HG03135 (cell line): ENCODE measurements at regions not wholly inside any gene's neighbourhood (a gene's known extent, or its start where the extent isn't known, plus 50 kb on each side); places are given as distances from the start of the nearest gene placed in this dataset.

Experiments used
- ATAC-seq: cut with Tn5 transposase; IDR thresholded peaks from one replicate; pipeline ENCODE4 v1.9.1; 2021; ENCODE audit warnings: mild to moderate bottlenecking, moderate library complexity; ENCODE audit not compliant: unreplicated experiment

DNA sequence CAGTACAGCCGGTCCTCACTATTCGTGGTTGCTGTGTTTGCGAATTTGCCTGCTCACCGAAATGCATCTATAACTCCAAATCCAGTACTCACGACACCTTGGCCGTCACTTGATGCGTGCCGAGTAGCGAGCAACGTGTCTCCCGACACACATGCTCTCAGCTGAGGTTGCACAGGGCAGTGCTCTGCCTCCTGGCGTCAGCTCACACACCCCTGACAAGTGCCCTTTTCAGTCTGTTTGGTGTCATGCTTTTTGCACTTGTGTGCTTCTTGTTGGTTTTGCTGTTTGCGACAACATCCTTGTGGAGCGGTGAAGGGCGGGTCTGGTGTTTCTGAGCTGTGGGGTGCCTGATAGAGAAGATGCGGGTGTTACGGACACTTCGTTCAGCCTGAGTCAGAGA is 110.4 kb upstream of the RFLNA start:
- ATAC-seq = no peak

DNA sequence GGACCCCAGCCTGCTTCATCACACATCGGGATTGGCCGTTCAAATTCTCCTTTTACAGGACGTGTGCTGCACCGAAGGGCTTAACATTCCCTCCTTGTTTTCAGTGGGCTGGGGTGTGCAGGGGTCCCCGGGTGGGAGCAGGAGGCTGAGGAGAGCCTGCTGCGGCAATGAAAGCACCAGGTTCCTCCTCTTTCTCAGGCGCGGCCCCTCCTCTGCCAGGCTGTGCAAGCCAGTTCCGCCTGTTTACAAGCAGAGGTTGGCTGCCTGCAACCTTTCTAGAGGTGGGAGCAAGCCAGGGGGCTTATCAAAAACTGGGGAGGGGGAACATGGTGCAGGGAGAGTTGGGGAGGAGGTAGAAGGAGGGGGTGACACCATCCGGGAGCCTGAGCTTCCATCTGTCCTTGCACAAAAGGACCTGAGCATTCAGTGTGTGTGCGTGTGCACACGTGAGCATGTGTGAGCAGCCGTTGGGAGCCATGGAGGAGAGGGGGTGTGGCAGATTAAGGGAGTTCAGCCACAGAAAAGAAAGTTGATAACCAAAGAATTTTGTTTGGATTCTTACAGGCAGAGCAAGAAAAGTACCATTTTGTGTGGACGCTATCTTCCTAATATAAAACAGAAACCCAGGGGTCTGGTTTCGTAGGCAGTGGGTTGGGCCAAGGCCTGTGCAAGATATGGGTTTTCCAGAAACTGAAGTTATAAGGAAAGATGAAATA is 108.8 kb upstream of the RFLNA start:
- no peak for ATAC-seq

DNA sequence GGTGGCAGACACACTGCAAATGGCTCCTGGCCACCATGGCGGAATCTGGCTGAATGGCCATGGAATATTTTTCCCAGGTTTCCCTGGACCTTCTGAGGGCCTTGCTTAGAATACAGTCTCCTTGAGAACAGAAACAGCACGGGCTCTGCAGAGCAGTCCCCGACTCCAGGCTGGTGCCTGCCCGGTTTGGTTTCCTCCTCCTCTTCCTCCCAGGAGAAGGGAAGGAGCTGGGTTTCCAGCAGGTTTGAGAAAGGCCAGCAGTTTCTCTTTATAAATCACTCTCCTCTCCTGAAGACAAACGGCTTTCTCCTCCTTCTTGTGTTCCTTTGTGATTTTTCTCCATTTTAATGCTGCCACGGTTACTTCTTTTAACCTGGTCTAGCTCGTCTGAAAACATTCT is 106.8 kb upstream of the RFLNA start:
- ATAC-seq = no peak

DNA sequence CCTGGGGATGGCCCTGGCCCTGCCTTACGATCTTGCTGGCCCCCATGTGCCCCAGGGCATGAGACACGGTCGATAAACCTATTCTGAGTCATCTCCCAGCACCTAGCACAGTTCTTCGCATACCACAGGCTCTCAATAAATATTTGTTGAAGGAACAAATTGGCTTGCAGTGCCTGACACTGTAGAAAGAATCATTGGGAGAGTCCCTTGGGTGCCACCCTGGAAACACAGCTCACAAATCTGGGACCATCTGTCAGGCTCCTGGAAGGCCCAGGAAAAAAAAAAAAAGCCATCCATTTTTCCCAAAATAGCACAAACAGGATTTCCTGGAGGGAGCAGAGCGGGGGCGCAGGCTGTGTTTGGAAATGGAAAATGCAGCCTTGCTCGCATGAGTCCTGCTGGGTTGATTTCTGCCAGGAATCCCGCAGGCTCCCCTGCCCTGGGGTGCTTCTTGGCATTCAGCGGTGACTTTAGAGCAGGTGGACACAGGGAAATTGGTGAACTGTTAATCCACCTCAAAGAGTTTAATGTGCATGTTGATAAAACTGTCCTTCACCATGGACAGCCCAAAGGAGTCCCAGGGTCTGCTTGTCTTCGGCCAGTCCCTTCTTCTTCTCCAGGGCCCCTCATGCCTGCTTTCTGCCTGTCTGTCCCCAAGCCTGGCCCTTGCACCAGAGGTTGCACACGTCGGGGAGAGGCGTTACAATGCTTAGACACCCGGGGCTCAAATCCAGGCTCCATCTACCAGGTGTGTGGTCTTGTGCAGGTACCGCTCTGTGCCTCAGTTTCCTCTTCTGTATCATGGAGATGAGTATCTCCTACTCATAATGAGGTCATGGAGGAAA is 106.1 kb upstream of the RFLNA start:
- no peak for ATAC-seq

DNA sequence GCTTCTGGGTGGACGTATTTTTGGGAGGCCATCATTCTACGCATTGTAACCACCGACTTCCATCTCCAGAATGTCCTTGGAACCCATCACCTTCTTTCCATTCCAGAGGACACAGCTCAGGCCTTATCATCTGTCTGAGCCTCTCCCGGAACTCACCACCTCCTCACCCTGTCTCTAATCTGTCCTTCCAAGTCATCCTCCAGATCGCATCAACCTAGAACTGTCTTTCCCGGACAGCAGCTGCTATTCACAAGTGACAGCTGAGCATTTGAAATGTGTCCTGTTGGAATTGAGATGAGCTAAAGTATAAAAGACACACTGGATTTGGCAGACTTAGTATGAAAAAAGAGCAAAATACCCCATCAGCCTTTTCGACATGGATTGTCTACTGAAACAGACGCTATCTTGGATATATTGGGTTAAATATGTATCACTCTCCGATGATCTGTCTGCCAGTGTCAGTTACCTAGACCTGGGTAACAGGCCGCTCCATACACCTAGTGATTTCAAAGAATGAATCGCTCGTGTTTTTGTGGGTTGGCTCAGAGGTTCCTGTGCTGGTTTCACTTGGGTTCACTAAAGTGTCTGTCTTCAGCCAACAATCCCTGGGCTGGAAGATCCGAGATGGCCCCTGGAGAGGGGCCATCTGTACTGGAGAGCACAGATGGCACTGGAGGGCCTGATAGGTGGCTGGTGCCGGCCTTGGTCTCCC is 104.4 kb upstream of the RFLNA start:
- ATAC-seq = no peak

DNA sequence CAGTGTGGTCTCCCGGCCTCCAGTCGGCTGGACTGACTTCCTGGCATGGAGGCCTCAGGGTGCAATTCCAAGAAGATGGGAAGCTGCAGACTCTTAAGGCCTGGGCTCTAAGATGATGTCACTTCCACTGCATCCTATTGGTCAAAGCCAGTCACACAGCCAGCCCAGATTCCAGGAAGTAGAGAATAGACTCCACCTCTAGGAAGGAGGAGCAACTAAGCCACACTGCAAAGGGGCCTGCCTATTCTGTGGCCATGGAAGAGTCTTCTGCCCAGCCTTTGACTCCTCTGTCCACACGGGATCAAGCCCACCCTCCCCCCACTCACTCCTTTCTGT is 103.9 kb upstream of the RFLNA start:
- ATAC-seq = no peak

DNA sequence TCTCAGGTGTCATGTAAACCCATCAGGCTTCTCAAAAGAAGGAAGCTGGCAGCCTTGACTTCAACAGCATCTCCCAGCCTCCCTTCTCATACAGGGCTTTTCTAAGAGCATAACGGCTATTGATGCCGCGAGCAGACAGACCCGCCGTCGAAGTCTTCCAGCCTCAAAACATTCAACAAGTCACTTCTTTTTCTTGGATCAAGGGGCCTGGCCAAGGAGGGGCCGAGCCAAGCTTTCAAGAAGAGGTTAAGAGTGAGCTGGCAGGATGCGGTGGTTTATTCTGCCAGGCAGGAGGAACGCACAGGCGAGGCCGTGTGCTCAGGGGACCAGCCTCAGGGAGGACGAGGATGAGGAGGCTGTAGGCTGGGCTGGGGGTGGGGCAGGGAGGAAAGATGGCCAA is 102.9 kb upstream of the RFLNA start:
- ATAC-seq = no peak

DNA sequence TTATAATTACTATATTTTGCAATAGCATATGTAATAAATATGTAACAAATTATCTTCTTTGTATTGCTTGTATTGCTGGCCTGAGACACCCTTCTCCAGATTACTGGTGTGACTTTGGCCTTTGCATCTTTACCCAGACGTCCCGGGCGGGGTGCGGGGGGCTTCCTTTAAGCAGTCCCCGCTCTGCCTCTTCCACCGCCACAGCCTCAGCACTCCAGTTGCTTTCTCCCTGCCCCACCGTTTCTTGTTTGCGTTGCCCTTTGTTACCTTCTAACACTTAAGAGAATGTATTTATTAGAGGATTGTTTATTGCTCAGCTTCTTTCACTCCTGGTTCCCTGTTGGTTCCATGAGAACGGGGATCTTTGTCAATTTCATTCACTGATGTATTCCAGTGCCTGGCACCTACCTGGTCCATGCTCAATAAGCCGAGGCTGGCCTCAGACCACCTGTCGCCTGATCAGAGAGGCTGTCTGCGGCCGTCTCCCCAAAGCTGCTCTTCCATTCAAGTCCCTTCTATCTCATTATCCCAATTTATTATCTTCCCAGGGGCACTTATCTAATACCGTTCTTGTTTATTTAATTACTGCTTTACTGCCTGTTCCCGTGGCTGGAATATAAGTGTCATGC is 100.5 kb upstream of the RFLNA start:
- ATAC-seq = no peak

DNA sequence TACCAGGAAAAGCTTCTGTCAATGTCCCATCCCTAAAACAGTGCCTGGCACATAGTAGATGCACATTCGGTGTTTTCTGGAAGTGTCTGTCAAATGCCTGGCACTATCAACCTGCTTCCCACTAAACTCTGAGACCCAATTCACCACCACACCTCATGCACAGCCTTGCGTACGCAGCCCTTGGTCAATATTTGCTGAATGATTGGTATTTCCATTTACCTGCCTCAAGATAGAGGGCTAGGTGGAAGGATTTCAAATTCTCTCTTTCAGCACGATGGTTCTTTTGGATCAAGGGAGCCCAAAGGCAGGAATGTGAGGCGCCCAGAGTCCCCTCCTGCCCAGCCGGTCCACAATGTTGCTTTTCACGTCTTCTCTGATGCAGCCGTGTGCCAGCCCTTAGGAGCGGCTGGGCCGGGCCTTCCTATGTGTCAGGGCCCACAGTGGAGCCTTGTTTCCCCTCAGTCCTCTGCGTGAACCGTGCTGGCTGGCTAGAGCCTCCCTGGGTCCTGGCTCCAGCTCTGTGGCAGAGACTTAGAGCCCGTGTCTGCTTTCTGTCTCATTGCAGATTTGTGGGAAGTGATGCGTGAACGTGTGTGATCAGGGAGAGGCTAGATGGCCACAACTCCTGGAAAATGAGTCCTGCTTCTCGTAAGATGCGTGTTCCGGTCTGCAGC is 99.9 kb upstream of the RFLNA start:
- ATAC-seq = no peak

DNA sequence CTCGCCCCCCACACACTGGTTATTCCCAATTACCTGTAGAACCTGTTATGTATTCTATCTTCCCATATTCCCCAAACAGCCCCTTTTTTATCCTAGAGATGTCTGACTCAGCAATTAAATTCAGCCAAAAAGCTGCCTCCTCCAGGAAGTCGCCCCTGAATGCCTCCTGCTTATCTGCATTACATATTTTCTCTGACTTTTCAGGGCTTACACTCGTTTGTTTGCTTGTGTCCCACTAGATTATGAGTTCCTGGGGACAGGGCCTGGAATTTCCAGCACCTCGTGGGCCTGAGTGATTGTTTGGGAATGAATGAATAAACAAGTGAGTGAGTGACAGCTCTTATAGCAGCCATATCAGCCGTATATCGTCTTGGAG is 99.3 kb upstream of the RFLNA start:
- no peak for ATAC-seq

DNA sequence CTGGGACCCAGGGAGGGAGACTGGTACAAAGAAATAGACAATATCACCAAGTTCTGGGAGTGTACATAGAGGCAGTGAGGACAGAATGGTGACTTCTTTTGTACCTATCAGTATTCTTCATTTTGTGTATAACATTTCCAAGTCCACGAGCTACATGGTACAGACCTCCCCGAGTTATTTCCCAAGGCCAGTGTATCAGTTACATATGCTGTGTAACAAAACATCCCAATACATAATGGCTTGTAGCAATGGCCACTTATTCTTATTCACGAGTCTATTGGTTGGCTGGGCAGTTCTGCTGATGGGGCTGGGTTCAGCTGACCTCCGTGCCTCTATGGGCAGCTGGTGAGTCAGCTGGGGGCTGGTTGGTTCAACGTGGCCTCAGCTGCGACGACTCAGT is 98.7 kb upstream of the RFLNA start:
- ATAC-seq = no peak

DNA sequence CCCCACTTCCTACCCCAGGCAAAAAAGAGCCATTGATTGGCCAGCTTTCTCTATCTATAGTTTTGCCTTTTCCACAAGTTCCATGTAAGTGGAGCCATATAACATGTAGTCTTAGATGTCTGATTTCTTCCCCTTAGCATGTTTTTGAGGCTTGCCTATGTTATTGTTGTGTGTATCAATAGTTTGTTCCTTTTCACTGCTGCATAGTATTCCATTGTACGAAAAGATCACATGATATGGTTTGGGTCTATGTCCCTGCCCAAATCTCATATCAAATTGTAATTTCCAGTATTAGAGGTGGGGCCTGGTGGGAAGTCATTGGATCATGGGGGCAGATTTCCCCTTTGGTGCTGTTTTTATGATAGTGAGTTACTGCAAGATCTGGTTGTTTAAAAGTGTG is 93.6 kb upstream of the RFLNA start:
- no peak for ATAC-seq

DNA sequence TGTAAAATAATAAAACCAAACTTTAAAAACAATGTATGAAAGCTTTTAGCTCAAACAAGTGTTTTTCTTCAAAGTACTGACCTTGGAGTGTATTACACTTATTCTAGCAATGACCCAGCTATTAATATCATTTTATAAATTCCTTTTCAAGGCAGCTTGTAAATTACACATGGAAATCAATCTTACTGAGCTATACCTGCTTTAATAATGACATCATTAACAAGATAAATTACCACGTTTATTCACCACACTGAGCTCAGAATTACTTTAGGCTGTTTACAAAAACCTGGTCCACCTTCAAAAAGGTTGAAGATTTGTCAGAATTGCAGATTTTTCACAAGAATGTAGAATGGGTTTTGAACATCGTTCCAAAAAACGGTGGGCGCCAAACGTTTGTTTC is 91.7 kb upstream of the RFLNA start:
- no peak for ATAC-seq

DNA sequence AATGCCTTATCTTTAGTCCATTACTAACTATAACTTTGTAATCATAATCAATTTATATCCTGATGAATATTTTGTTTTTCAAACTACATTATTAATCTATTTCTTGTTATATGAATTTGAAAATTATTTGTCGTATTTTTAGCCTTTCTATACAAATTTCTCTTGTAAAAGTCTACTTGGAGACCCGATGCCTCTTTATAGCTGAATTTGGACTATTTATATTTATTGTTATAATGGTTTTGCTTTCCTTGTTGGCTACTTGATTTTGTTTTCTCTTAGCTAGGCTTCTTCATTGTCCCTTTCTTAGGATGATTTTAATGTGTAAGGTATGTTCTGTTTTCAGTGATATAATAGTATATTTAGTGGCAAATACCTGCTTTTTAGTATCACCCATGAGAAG is 89.5 kb upstream of the RFLNA start:
- ATAC-seq = no peak

DNA sequence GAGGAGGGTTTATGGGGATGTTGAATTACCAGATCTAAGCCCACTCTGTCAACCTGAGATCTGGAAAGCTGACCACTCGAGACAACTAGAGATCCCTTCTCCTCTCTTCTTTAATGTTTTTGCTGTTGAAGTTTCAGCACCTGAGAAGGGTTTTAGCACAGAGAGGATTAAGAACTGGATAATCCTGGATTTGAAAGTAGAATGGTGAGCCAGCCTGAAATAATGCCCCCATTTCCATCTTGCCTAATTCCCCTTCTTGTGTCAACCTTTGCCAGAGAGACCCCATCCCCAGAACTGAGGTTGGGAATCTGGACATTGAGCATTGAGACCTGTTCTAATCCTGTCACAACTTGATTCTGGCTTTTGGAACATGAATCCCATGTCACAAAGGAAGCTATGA is 87.8 kb upstream of the RFLNA start:
- no peak for ATAC-seq

DNA sequence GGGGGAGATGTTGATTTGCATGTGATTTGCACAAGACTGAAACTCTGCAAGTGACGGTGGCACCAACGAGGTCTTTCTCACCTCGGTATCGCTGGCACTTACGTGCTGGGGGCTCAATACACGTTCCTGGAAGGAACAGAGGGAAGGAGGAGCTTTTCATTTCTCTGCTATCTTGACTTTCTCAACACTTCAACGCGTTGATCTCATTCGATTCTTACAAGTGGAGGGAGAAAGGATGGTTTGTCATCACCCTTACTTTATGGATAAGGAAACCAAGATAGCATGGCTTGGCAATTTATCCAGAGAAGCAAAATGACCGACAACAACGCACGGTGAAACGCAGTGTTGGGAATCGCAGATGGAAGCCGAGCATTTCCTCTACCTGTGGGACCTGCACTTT is 87.3 kb upstream of the RFLNA start:
- ATAC-seq = no peak

DNA sequence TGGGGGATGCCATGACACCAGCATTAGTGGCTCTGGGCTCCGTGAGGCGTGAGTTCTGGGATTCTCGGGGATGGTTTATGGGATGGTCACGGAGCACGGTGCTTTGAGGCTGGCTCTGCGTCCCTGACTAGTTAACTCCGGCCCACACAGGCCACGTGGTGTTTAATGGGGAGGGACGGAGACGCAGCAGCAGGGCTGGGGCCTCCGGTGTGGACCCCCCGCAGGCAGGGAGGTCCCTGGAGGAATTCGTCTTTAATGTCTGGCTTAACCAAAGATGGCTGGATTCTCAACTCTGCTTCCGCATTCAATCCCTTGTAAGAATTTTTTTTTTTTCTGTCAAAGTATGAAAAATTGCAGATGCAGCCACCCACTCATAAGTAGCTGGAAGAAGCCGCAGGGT is 86.4 kb upstream of the RFLNA start:
- no peak for ATAC-seq

DNA sequence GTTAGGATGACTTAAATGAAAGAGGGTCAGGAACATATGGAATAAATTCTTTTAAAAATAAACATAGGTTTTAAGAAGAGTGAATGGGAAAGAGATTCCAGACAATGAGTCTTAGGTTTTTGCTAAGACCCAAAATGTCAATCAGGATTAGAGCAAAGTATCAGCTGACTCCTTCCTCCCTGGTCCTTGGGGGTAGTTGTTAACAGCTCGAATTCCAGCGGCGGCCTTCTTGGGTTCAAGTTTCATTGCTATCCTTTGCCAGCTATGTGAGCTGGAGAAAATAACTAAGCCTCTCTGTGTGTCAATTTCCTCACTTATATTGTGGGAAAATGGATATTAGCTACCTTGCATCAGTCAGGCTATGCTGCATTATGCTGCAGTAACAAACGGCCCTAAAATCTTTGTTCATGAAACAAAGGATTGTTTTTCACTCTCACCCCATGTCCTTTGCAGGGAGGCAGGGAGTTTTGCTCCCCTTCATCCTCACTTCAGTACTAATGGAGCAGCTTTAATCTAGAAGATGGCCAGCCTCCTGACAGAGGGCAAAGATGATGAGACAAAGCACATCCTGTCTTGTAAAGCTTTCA is 83.8 kb upstream of the RFLNA start:
- ATAC-seq = no peak

DNA sequence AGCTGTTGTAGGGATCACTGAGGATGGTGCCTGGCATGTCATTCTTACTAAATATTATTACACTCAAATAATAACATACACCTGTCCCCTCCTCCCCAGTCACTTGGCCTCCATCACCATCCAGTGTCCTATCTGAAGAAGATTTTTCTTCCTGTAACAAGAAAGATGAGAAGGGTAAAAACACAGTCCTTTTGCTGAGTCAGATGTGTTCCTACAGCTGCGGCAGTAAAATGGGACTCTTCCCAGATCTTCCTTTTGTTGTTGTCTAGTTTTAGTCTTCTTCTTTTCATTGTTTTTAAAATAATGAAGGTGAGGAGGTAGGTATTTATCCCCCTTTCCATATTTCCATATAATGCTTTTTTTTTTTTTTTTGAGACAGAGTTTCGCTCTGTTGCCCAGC is 83.1 kb upstream of the RFLNA start:
- no peak for ATAC-seq

DNA sequence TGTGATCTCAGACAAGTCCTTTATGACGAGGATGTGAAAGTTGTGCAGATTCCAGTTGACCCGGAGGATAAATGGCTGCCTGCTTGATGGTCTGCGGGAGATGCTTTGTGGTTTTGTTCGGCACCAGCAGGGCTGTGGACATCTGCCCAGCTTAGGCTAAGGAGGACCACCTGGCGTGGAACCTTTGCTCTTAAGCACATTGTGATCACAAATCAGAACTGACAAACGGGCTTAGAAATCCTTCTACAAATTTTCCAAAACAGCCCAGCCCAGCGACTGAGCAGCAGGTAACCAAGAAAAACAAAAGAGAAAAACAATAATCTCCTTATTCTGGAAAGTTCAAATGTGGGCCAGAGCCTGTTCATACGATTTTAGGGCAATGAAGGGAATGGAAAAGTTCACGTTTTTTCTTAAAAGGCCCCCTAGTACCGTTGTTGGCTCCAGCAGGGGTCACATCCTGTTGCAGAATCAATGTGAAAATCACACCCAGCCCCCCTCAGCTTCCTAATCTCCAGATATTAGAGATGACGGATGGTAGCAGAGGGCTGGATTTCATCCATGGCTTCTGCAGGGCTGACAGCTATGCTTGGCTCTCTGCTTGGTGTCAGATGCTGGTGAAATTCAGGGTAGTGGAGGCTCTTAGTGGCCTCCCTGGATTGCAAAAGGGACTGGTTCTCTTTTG is 81.1 kb upstream of the RFLNA start:
- ATAC-seq = no peak
